HG03025 (cell line): ENCODE measurements at regions not wholly inside any gene's neighbourhood (a gene's known extent, or its start where the extent isn't known, plus 50 kb on each side); places are given as distances from the start of the nearest gene placed in this dataset.

Experiments
- ATAC-seq: cut with Tn5 transposase; IDR thresholded peaks from one replicate; pipeline ENCODE4 v1.9.1; 2021; ENCODE audit warnings: mild to moderate bottlenecking, moderate library complexity; ENCODE audit not compliant: unreplicated experiment, low FRiP score

- ATAC-seq, result no peak
Measured at GRCh38 chrX:30156880-30157560, 58.3 kb upstream of the MAGEB2 start.

- no peak for ATAC-seq
Measured at GRCh38 chrX:30161043-30161442, 54.3 kb upstream of the MAGEB2 start.
